Right kidney (tissue), 1 donor: ENCODE measurements at regions not wholly inside any gene's neighbourhood (a gene's known extent, or its start where the extent isn't known, plus 50 kb on each side); places are given as distances from the start of the nearest gene placed in this dataset.

Source experiments
- DNase-seq: peaks from one replicate; pipeline ENCODE4 v3.0.0-alpha.2; 2016

DNA sequence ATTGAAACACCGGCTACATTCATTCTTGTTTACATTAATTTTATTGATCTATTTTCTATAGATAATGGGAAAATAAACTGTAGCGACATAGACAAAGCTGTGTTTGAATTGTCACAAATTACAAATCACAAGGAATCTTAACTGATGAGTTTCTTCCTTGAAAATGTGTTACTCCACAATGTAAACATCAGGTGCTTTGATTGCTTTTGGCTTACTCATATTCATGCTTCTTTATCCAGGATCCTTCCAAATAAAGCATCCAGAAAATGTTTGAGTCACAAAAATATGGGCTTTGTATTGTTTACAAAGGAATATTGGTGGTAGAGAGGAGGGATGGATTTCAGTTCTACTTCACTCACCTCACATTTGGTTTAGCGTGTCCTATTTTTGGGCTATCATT is 64.0 kb downstream of the BMP2 start:
- no peak for DNase-seq

DNA sequence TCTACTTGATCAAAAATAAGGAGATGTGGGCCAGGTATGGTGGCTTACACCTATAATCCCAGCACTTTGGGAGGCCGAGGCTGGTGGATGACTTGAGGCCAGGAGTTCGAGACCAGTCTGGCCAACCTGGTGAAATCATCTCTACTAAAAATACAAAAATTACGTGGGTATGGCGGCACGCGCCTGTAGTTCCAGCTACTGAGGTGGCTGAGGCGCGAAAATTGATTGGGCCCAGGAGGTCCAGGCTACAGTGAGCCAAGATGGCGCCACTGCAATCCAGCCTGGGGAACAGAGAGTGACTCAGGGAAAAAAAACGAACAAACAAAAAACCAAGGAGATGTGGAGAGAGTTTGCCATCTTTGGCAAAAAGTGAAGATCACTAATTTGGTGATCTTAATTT is 65.3 kb downstream of the BMP2 start:
- no peak for DNase-seq

DNA sequence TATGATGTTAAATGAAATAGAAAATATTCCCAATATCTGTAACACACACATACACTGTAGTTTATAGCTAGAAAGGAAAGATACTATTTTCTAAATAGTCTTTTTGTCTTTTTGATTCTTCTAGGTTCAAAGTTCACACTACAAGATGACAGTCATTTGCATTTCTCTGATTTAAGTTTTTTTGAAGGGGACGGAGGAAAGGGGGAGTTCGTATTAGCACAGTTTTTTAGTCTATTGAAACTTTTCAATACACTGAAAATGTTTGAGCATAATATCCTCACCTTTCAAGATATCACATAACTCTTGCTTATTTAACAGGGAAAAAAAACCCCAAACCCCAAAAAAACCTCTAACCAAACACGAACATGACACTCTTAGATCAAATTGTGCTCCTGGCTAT is 68.1 kb downstream of the BMP2 start:
- DNase-seq: no peak

DNA sequence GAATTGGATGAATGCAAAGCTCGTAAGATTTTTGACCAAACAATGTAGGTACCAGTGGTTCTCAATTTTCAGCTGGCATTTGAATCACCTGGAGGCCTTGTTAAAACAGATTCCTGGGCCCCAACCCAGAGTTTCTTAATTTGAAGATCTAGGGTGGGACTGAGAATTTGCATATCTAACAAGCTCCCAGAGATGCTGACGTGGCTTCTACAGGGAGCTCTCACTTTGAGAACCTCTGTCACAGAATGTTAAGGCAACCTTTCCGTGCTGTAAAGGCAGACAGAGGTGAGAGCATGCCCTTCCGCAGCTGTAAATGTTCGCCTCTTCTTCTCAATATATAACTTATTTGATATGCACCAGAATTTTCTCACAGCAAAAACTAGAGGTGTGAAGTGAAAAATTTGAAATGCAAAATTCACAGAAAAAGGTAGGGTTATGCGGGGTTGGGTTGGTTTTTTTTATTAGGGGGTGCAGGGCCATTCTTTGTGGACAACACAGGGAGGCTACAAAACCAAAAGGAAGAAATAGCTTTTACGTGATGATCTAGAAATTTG is 69.4 kb downstream of the BMP2 start:
- no peak for DNase-seq

DNA sequence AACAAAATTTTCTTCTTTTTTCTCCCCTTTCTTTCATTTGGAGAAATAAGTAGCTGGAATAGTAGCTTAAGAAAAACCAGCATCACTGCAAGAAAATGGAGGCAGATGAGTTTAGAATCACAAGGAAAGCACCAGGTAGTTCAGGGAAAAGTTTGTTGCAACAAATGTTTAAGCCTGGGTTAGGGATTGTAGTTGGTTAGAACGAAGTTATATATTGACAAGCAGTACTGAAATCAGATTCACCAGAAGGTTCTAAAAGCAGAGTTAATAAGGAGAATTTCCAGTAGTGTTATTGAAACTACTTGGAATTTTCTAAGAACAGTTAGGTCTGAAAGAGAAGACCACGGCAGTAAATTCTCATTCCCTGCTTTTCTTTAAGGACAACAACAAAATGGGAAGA is 70.2 kb downstream of the BMP2 start:
- no peak for DNase-seq

DNA sequence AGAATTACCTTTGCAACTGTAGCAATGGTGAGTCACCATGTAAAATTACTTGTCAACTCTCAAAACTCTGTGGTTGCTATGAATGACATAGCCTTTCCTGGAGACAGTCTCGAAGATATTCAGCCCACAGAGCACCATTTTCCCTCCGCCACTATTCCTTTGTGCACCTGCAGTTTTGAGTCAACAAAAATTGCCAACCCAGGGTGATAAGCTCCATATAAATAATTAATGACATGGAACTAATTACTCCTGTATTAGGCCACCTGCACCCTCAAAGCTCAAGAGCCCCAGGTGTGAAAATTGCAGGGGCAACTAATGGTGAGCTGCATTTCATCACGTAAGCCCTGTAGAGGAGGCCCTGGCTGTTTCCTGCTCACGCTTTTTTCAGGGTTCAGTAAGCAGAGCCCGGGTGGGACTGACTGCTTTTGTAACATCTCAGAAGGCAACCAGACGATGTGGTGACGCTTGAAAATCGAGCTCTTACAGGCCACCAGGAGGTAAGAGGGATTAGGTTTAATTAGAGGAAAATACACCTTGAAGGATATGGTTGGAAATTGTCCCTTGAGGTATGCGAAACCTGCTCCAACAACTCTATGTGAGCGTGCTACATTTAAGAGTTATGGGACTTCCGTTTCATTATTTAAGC is 70.8 kb downstream of the BMP2 start:
- DNase-seq: peak; percentile 18

DNA sequence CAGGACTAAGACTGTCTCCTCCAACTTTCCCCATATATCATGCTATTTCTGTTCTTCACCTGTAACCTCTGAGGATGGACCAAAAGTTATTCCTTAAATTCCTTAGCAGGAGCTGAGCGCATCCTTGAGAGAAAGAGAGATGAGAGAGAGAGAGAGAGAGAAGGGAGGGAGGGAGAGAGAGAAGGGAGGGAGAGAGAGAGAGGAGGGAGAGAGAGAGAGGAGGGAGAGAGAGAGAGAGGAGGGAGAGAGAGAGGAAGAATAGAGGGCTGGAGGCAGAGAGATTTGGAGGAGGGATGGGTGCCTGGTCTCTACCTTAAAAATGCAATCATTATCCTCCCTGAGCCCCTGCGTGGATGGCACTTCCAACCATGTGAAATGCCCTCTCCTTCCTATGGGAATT is 73.6 kb downstream of the BMP2 start:
- DNase-seq: no peak

DNA sequence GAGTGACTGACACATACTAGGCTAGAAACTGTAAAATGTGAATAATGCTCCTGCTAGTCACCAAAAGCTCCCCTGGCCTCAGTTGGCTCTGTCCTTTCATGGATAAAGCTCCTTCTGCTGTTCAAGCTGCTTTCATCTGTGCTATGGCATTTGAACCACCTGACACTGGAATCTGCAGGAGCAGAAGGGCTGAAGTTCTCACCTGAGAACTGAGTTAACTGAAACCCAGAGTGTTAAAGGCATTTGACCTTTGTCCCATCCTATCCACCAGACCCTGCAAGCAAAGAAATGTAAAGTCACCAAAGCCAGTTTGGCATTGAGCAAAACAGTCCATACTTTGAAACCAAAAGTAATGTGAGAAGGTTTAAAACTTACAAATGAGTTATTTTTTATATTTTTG is 77.7 kb downstream of the BMP2 start:
- no peak for DNase-seq

DNA sequence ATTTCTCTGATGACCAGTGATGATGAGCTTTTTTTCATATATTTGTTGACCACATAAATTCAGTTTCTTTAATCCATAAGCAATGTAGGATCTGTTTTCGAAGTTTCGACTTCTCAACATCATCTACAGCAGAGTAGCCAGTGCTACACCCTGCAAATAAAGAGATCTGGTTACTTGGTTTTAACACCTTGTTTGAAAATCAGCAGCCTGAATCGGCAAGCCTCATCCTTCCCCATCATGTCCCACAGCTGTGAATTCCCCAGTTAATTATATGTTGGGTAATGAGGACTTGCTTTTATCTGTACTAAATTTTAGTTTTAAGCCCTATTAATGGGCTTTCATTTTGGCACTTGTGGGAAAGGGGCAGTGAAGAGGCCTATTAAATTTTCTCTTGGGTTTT is 80.6 kb downstream of the BMP2 start:
- DNase-seq: no peak

DNA sequence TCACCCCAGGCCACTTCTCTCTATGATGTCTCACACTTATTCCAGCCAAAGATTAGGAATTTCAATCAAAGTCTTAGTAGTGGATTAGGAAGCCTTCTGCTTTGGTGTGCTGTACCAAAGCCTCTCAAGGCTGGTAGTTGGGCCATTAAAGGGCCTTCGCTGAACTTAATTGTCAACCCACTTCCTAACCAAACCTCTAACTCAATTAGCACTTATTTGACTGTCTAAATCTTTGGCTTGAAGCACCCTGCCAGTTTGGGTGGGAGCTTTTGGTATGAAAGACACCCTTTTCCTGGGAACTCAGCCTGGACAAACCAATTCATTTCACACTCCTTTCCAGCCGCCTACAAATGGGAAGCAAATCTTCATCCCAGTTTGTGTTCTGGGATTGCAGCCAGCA is 81.5 kb downstream of the BMP2 start:
- no peak for DNase-seq

DNA sequence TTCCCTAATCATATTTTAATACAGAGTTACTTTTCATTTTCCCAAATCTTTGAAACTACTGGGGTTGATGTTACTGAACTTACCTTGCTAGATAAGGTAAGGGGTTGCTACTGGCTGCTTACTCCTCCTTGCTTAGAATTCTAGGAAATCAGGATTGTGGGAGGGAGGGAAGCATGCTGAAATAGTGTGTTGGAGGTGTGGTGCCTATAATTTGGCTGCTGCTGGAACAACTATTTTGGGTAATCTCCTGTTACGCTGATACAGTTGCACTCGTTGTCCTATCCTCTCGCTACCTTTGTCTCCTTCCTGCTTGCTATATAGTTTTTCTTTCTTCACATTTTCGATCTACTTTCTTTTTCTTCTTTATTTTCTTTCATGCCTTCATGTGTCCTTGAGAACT is 83.7 kb downstream of the BMP2 start:
- no peak for DNase-seq

DNA sequence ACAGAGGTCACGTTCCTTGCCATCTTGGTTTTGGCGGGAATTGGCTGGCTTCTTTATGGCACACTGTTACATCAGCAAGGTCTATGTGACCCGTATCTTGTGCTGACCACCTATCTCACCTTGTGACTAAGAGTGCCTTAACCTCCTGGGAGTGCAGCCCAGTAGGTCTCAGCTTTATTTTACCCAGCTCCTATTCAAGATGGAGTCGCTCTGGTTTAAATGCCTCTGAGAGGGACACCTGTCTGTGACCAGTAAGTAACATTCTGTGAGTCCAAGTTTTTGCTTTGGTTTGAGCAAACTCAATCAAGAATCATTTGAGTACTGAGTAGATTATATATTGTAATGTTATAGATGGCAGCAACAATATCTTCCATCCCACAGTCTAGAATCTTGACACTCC is 85.0 kb downstream of the BMP2 start:
- no peak for DNase-seq

DNA sequence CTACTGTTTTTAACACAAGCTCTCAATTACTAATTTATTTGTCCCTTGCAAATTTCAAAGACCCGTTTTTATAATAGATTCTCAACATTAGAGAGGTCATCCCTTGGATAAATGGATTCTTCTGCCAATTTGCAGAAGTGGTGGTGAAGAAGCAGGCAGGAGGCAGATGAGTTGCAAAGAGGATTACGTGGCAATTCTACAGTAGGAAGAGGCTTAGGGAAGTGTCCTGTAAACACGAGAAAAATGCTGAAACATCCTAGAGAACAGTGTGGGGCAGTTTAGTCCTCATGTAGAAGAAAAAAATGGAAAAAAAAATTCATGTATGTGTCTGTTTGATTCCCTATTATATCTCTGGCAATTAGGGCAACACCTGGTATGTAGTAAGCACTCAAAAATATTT is 87.6 kb downstream of the BMP2 start:
- no peak for DNase-seq

DNA sequence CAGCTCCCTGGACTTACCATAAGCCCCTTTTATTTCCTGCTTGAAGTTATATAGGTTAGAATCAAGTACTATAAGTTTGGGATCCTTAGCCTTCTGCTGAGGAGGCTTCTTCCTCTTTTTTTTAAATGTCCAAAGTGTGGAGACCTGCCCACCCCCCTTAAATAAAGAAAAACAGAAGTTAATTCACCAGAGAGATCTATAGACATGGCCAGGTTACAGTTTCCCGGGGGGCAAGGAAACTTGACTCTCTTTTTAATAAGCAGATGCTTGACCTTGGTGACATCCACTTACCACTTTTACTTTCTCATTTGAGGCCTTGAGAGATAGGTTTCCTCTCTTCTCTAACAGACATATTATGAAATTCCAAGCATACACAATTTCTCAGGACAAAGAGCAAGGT is 88.3 kb downstream of the BMP2 start:
- DNase-seq: no peak

DNA sequence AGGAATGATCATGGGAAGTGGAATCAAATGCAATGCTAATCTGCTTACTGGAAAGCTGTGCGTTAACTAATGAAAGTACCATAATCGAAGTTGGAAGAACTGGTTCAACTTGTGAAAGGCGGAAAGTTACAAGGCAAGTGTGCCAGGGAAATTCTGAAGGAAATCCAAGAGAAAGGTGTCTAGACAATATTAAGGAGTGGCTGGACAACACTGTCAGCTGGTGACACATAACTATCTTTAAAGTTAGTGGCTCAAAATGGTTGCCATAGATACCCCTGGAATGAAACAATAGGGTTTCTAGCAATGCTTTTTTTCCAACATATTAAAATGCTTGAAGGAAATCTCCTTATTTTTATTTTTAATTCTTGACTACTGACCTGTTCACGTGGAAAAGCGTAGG is 90.4 kb downstream of the BMP2 start:
- no peak for DNase-seq

DNA sequence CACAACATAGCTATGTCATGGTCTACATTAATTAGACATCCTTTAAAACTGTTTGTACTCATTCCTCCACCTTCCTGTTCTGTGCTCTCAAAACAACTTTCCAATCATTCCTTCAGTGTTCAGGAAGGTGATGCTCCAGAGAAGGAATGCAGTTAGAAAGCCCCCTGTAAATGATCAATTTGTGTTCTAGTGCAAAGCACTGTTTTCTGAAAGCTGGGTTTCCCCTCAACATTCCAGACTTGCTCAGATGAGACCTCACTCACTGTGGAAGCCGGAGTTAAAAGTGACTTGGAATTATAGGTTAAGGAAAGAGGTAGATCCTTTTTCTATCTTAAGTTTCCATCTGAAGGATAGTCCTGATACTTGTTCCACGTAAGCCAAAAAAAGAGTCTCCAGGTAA is 95.9 kb downstream of the BMP2 start:
- DNase-seq: no peak

DNA sequence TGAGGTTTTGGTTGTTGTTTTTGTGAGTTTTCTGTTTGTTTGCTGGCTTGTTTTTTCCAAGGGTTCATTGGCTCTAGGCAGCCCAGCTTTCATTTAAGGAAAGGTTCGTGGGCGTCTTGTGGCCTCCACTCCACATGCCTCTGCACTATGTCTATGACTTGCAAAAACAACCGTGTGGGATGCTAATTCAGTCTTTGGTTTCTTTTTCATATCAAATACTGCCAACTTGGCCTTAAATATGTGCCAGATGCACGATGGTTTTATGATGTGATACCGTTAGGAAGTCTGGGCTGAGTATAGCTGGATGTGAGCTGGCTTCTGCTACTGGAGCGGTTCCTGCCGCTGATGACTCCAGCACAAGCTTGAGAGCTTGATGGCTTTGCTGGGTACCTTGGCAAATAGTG is 96.3 kb downstream of the BMP2 start:
- no peak for DNase-seq

DNA sequence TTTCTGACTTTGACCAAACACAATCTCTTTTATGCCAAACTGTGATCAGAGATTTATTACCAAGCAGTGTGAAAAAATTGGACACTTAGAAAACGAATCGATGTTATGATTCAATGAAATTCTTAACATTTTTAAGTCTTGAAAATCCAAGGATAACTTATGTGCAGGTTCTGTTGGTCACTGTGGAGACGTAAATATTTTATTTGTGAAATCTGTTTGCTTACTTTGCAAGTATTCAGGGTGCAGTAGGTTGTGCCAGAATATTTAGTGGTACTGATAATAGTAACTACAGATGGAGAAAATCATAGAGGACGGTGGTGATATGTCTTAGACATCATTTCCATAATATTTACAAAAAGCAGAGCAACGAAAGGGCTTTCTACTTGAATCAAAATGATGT is 97.3 kb downstream of the BMP2 start:
- no peak for DNase-seq

DNA sequence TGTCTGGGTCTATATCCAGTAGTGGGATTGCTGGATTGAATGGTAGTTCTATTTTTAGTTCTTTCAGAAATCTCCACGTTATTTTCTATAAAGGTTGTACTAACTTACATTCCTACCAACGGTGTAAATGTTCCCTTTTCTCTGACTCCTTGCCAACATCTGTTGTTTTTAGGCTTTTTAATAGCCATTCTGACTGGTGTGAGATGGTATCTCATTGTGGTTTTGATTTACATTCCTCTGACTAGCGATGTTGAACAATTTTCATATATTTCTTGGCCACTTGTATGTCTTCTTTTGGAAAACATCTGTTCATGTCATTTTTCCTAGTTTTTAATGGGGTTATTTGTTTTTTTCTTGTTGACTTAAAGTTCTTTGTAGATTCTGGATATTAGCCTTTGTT is 99.3 kb downstream of the BMP2 start:
- no peak for DNase-seq

DNA sequence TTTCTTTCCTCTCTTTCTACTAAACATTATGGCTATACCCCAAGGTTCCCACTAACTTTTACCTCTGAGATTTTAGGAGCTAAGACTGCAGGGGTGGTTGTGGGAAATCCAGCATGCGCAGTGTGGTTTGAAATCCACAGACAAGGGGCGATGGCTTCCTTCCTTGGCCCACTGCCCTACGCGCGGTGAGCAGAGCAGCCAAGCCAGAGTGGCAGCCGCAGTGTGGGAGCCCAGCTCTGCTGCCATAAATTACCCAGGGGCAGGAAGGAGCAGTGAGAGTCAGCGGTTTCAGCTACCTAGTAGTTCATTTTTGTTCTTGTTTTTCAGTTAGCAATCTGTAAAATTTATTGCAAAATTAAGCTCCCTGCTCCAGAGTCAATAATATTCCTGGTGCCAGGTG is 101.4 kb downstream of the BMP2 start:
- DNase-seq: no peak

DNA sequence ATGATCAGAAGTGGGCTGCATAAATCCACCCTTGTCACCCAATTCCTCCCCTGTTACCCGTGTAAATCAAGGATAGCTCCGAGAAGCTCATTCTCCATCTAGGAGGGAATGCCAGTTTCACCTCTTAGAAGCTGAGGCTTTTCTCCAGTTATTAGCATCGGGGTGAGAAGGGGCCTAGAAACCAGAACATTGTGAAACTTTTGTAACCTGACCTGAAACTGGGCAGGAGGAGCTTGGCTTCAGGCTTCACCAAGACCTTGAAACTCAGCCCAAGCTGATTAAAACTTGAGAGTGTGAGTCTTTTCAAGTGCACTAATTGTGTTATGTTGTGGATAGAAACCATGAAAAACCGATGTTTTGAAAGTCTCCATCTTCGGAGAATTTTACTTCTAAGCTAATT is 103.1 kb downstream of the BMP2 start:
- no peak for DNase-seq

DNA sequence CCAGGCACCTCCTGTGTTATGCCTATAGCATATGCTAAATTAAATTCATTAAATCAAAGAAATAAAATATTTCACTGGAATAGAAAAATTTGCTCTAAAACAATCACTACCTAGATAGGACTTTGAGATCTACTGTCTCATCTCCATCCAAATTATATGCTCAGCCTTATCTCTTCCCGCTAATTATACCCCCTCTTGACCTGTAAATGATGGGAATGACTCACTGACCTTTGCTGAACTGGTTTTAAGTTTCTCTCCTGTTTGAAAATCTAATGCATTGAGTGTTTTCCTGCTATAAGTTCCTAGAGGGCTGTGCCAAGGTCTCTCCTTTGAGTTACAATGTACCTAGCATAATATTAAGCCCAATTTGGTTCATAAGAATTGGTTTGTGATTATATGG is 110.1 kb downstream of the BMP2 start:
- no peak for DNase-seq

DNA sequence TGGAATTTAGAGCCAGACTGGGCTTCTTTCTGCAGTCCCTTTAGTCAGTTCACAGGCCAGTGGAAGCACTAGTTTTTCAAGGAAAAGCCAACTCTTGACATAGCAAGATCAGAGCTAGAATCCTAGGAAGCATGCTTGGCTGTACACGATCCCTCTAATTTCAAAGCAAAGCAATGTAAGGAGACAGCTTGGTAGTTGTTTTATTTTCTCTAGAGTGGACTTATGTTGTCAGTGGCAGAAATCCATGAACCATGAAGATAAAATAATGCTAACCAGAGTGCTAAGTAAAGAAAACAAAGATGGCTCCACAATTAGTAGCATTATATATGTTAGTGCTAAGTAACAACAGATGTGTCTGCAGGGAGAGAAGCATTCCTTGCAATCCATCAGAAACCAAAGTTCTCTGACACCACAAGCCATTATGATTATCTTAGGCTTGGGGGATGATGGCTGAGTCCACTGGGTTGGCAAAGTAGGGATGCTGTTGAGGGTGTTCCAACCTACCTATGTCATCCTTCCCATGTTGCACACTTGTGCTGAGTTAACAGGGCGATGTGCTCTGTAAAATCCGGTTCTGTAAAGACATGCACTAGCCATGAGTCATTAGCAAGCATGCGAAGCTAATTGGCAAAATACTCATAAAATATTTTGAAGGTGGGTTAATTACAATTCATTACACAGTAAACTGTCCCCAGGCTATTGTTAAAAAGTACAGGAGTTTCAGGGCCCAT is 115.2 kb downstream of the BMP2 start:
- no peak for DNase-seq

DNA sequence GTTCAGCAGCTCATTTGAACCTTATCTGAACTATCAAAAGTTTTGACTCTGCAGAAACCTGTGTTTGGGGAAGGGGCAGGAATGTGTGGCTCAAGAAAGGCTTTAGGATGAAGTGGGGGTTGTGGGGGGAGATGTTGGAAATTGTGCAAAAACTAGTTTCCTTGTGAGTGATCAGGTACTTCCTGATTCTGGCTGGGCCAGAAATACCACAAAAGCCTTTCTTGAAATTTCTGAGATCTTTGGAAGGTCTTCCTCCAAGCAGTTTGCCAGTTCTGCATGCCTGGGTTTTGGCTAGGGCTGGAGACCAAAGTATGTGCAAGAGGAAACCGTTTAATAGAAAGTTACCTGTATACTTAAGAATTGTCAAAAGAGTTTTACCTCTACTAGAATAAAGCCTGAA is 116.6 kb downstream of the BMP2 start:
- no peak for DNase-seq
